K562 (cell line): ENCODE measurements at regions not wholly inside any gene's neighbourhood (a gene's known extent, or its start where the extent isn't known, plus 50 kb on each side); places are given as distances from the start of the nearest gene placed in this dataset.

Experiments used
- ATAC-seq: fragments of 200-7000 bp; cut with Tn5 transposase; 3 replicates; pipeline ENCODE4 v1.9.1; 2020; ENCODE audit warnings: moderate library complexity
- BruUV-seq: library from RNA; stranded (reverse); fragments of 400-500 nt; replicated peaks from 2 replicates; lab custom pipeline; 2021; lab: Mats Ljungman, UMichigan
- CTCF ChIA-PET: fragments of 300-600 bp; formaldehyde crosslinking; extraction: SDS; loops from one replicate; lab custom pipeline; 2021; ENCODE audit warnings: low intra/inter-chr PET ratio; lab: Yijun Ruan, JAX
- POLR2A ChIA-PET: fragments of 300-600, 350-650 bp; sonication (Branson Sonifier 250); formaldehyde crosslinking; extraction: SDS; loops from one replicate; lab custom pipeline; 2021; ENCODE audit warnings: antibody characterized with exemption, inconsistent platforms; lab: Yijun Ruan, JAX
- DNase-seq, 4 experiments: peaks; one replicate each; pipeline versions ENCODE4 v3.0.0 to v3.0.0-alpha.2; 2011 to 2018; ENCODE audit warnings: low spot score in 3 of 4, mixed read lengths in 3 of 4; ENCODE audit errors: extremely low read depth in 1 of 4
- FAIRE-seq: peaks from 2 replicates; lab custom pipeline; 2011; peaks lifted over from hg19 to GRCh38; lab: Jason Lieb, UNC
- H2AFZ ChIP-seq: 2 replicates; pipeline ENCODE4 v1.6.0; 2011; ENCODE audit warnings: low read depth, low read length, control low read depth, inconsistent platforms
- H3K27ac ChIP-seq: fragments of 200-600 bp; 3 replicates; pipeline ENCODE4 v1.8.0; 2011; ENCODE audit warnings: low read depth, mild to moderate bottlenecking, control low read depth, inconsistent platforms, low read length, moderate library complexity, mixed read lengths; ENCODE audit errors: extremely low read depth
- H3K27me3 ChIP-seq, 2 experiments: fragments of 300-600 bp in 1 of 2; 2 replicates in 1 of 2; 3 replicates in 1 of 2; pipeline versions ENCODE4 v1.6.0 to v1.8.0; 2011; ENCODE audit warnings: inconsistent platforms in 2 of 2, low read length in 2 of 2, mild to moderate bottlenecking in 1 of 2, mixed read lengths in 1 of 2, moderate library complexity in 1 of 2; ENCODE audit not compliant: control insufficient read depth in 2 of 2, insufficient read depth in 2 of 2
- H3K36me3 ChIP-seq: fragments of 300-600 bp; 3 replicates; pipeline ENCODE4 v1.8.0; 2011; ENCODE audit warnings: mild to moderate bottlenecking, low read length, inconsistent platforms; ENCODE audit not compliant: control insufficient read depth, insufficient read depth
- H3K4me1 ChIP-seq, 2 experiments: fragments of 200-600 bp in 1 of 2; replicated peaks in 1 of 2; 2 replicates in 1 of 2; 3 replicates in 1 of 2; pipeline versions ENCODE4 v1.5.1 to v1.8.0; 2011; ENCODE audit warnings: inconsistent platforms in 2 of 2, low read length in 2 of 2, mild to moderate bottlenecking in 1 of 2, mixed read lengths in 1 of 2, moderate library complexity in 1 of 2; ENCODE audit not compliant: control insufficient read depth in 2 of 2, insufficient read depth in 2 of 2
- H3K4me2 ChIP-seq: 2 replicates; pipeline ENCODE4 v1.6.1; 2011; ENCODE audit warnings: low read length, control low read depth, inconsistent platforms, mixed read lengths; ENCODE audit not compliant: insufficient read depth
- H3K4me3 ChIP-seq: fragments of 200-600 bp; sonication (generic), shearing (Covaris generic); 2 replicates; pipeline ENCODE4 v1.5.1; 2016; ENCODE audit warnings: control low read depth, inconsistent platforms
- H3K79me2 ChIP-seq: fragments of 200-600 bp; 3 replicates; pipeline ENCODE4 v1.8.0; 2011; ENCODE audit warnings: low read length, inconsistent platforms; ENCODE audit not compliant: control insufficient read depth, insufficient read depth
- H3K9ac ChIP-seq, 2 experiments: 2 replicates each; pipeline versions ENCODE4 v1.6.0 to v1.6.1; 2011; ENCODE audit warnings: low read depth in 2 of 2, low read length in 2 of 2, control low read depth in 1 of 2, inconsistent platforms in 1 of 2, mild to moderate bottlenecking in 1 of 2, mixed read lengths in 1 of 2; ENCODE audit not compliant: insufficient read depth in 1 of 2
- H3K9me1 ChIP-seq: one replicate; pipeline ENCODE4 v1.6.0; 2011; ENCODE audit warnings: inconsistent platforms, mild to moderate bottlenecking, low read length, moderate library complexity; ENCODE audit not compliant: control insufficient read depth, insufficient read depth
- H3K9me3 ChIP-seq: replicated peaks from 2 replicates; pipeline ENCODE4 v1.5.1; 2011; ENCODE audit warnings: low read depth, low read length, inconsistent platforms; ENCODE audit not compliant: control insufficient read depth, insufficient read depth
- H4K20me1 ChIP-seq: replicated peaks from 2 replicates; pipeline ENCODE4 v1.6.1; 2011; ENCODE audit warnings: low read length, inconsistent platforms, mixed read lengths; ENCODE audit not compliant: control insufficient read depth, insufficient read depth
- ATF1 ChIP-seq, 2 experiments: fragments of 450-650 bp in 1 of 2; IDR thresholded peaks; 2 replicates each; pipeline ENCODE4 v1.6.1; 2016; ENCODE audit warnings: missing compliant biosample characterization in 1 of 2, missing genetic modification characterization in 1 of 2
- BMI1 ChIP-seq: fragments of 150-350 bp; IDR thresholded peaks from 2 replicates; pipeline ENCODE4 v1.6.1; 2014; ENCODE audit warnings: low read length
- FOSL1 ChIP-seq: fragments of 200-800 bp; sonication (Bioruptor generic); conservative IDR thresholded peaks from 2 replicates; pipeline ENCODE4 v1.6.1; 2016; ENCODE audit warnings: missing genetic modification characterization, missing compliant biosample characterization
- GATAD2B ChIP-seq: fragments of 450-650 bp; IDR thresholded peaks from 2 replicates; pipeline ENCODE4 v1.6.1; 2017; ENCODE audit warnings: mild to moderate bottlenecking, borderline replicate concordance
- HDAC8 ChIP-seq: fragments of 450-650 bp; IDR thresholded peaks from 2 replicates; pipeline ENCODE4 v1.6.1; 2016; ENCODE audit warnings: mild to moderate bottlenecking, missing genetic modification characterization, moderate library complexity, missing compliant biosample characterization
- HES1 ChIP-seq: fragments of 450-650 bp; IDR thresholded peaks from 2 replicates; pipeline ENCODE4 v1.6.1; 2016; ENCODE audit warnings: low read depth, mild to moderate bottlenecking, moderate library complexity
- PKNOX1 ChIP-seq: fragments of 450-650 bp; IDR thresholded peaks from 2 replicates; pipeline ENCODE4 v1.6.1; 2016
- REST ChIP-seq, 2 experiments: fragments of 450-650 bp; formaldehyde crosslinking in 1 of 2; IDR thresholded peaks; 2 replicates each; pipeline versions ENCODE4 v1.4.0 to v1.6.1; 2014 to 2020; ENCODE audit warnings: mild to moderate bottlenecking in 2 of 2, borderline replicate concordance in 1 of 2, low read depth in 1 of 2
- RFX5 ChIP-seq: IDR thresholded peaks from 2 replicates; pipeline ENCODE4 v1.6.1; 2011; ENCODE audit warnings: low read depth, mild to moderate bottlenecking, improper control_type of control experiment, low read length
- ZEB2 ChIP-seq: fragments of 450-650 bp; IDR thresholded peaks from 2 replicates; pipeline ENCODE4 v1.6.1; 2016
- ZNF140 ChIP-seq: fragments of 250-450 bp; sonication (Bioruptor Pico); IDR thresholded peaks from 2 replicates; pipeline ENCODE4 v1.8.0; 2021; ENCODE audit warnings: moderate library complexity, mild to moderate bottlenecking, inconsistent platforms
- ZNF354B ChIP-seq: fragments of 250-450 bp; sonication (Bioruptor Pico); IDR thresholded peaks from 2 replicates; pipeline ENCODE4 v1.4.0; 2020
- ZSCAN32 ChIP-seq: fragments of 450-650 bp; formaldehyde crosslinking; IDR thresholded peaks from 2 replicates; pipeline ENCODE4 v1.4.0; 2020; ENCODE audit warnings: mild to moderate bottlenecking, moderate library complexity
- WGBS: fragments of 100-300 bp; shearing (Covaris generic); methylation state at CpG from one replicate; pipeline ENCODE4 v1.1.6; 2016; ENCODE audit warnings: low coverage, mixed read lengths; ENCODE audit not compliant: insufficient coverage; ENCODE audit errors: missing lambda C conversion rate; 5-methylcytosine and 5-hydroxymethylcytosine counted together
- in situ Hi-C: fragments of 300-500 bp; cut with MboI; formaldehyde crosslinking; loops from 4 replicates; pipeline ENCODE4 v1.15.0; 2018; ENCODE audit warnings: inconsistent platforms, mixed read lengths
- intact Hi-C: fragments of 100-400 bp; cut with micrococcal nuclease; formaldehyde crosslinking; loops from 2 replicates; pipeline ENCODE4 v1.14.2; 2022

DNA sequence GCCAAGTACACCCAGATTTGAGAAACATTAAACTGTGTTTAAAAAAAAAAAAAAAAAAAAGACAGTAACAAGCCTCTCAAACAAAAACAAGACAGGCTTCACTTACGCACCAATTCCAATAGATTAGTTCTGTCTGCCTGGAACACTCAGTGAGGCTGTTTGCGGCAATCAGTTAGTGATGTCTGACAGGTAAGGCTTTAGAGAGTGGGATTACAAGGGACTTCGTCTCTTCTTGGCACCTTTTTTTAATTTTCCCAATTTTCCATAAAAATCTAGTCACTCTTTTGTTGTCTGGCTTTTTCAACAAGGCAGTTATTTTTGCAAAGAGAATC is 79.6 kb downstream of the NCOR2 start:
- FAIRE-seq (no peak), ATAC-seq (peak; percentile 8; the same call in 2 of the 3 replicates), DNase-seq (no peak)
- Histone ChIP-seq H3K9ac (no peak overlapping the region), H3K4me3 (no peak overlapping the region), H3K27me3 (no peaks in the 10 kb centered on the region), H3K4me2 (peak overlapping the region; percentile 25), H3K36me3 (peaks cover 37% of the 10 kb centered on the region; the same call in 2 of the 3 replicates), H3K4me1 (peaks cover 41 to 82% of the 10 kb centered on the region in 2 experiments), H3K9me3 (no peaks in the 10 kb centered on the region), H3K9me1 (peaks cover 12% of the 10 kb centered on the region), H3K27ac (peak overlapping the region; percentile 58; the same call in 2 of the 3 replicates), H4K20me1 (peaks cover 41% of the 10 kb centered on the region), H2AFZ (0 out of 2 replicates have a peak overlapping the region, but pooled peaks have one; percentile 13), H3K79me2 (peaks cover 42% of the 10 kb centered on the region)
- no TSS peak for BruUV-seq
- 4% methylated on average over 3 of the region's 3 CpGs for WGBS
- in situ Hi-C loops: no loop called here
- ChIA-PET CTCF (no interaction called here), POLR2A (interaction anchor here (0.8 kb wide), 1 partner anchor 16 kb away, joined by 3 read pairs; no protein-coding TSS in a partner anchor)
- intact Hi-C loops: no loop called here
- TF ChIP-seq ATF1 (CRISPR knock-in tag; IDR thresholded peaks at IDR 0.05): no peak
- 0 out of 2 replicates have a peak, but pooled peaks have one; percentile 28 for TF ChIP-seq ATF1 (tag; IDR thresholded peaks at IDR 0.05)
- TF ChIP-seq RFX5: no peak
- peak; percentile 70 for TF ChIP-seq ZEB2
- no peak for TF ChIP-seq ZNF140 (CRISPR knock-in tag)
- TF ChIP-seq GATAD2B: 0 out of 2 replicates have a peak, but pooled peaks have one; percentile 15
- TF ChIP-seq BMI1: no peak
- 0 out of 2 replicates have a peak, but pooled peaks have one; percentile 22 for TF ChIP-seq HES1
- TF ChIP-seq REST (IDR thresholded peaks at IDR 0.05; ENCODE audit: borderline replicate concordance): peak; percentile 82
- TF ChIP-seq REST (CRISPR knock-in tag; IDR thresholded peaks at IDR 0.05; ENCODE audit: low read depth): no peak
- no peak for TF ChIP-seq HDAC8 (tag)
- TF ChIP-seq ZSCAN32 (CRISPR knock-in tag): no peak
- TF ChIP-seq ZNF354B (CRISPR knock-in tag): no peak
- 0 out of 2 replicates have a peak, but pooled peaks have one; percentile 7 for TF ChIP-seq FOSL1 (tag)
- TF ChIP-seq PKNOX1: peak; percentile 3; the same call in 1 of the 2 replicates
